HCT116 (cell line): ENCODE measurements at regions not wholly inside any gene's neighbourhood (a gene's known extent, or its start where the extent isn't known, plus 50 kb on each side); places are given as distances from the start of the nearest gene placed in this dataset.

Experiments used
- ATAC-seq: fragments of 200-7000 bp; cut with Tn5 transposase; 2 replicates; pipeline ENCODE4 v1.9.1; 2020; ENCODE audit warnings: mild to moderate bottlenecking, moderate library complexity
- BruUV-seq: library from RNA; stranded (reverse); fragments of 400-500 nt; replicated peaks from 2 replicates; lab custom pipeline; 2021; lab: Mats Ljungman, UMichigan
- CTCF ChIA-PET: fragments of 300-600 bp; sonication (Branson Sonifier 250); formaldehyde crosslinking; loops from one replicate; lab custom pipeline; 2021; ENCODE audit warnings: antibody characterized with exemption; lab: Charles Lee
- POLR2A ChIA-PET: fragments of 300-600, 350-600 bp; sonication (Branson Sonifier 250); formaldehyde crosslinking; loops from one replicate; lab custom pipeline; 2021; ENCODE audit warnings: antibody characterized with exemption; lab: Charles Lee
- RAD21 ChIA-PET, 2 experiments: fragments of 300-600 bp; sonication (Branson Sonifier 250); formaldehyde crosslinking; loops; one replicate each; lab custom pipeline; 2023; ENCODE audit warnings: low total read pairs in 2 of 2; ENCODE audit not compliant: uncharacterized antibody in 2 of 2, unreplicated experiment in 2 of 2, low non-redundant PET in 1 of 2; lab: Charles Lee
- DNase-seq: peaks from one replicate; pipeline ENCODE4 v3.0.0-alpha.2; 2010; ENCODE audit warnings: low read depth, low spot score
- H2AFZ ChIP-seq: fragments of 200-600 bp; shearing (Covaris generic), sonication (generic); 2 replicates; pipeline ENCODE4 v1.6.1; 2017; ENCODE audit warnings: low read depth, mixed run types, mixed read lengths, antibody characterized with exemption, low read length; ENCODE audit not compliant: poor library complexity, severe bottlenecking
- H3K27ac ChIP-seq: 2 replicates; pipeline ENCODE4 v1.5.1; 2012; ENCODE audit warnings: low read depth, low read length
- H3K27me3 ChIP-seq: fragments of 200-600 bp; sonication (generic); 2 replicates; pipeline ENCODE4 v1.6.1; 2016; ENCODE audit warnings: mixed run types, low read length, mixed read lengths; ENCODE audit not compliant: insufficient read depth
- H3K36me3 ChIP-seq, 2 experiments: fragments of 200-500 bp in 1 of 2; fragments of 200-600 bp in 1 of 2; sonication (Bioruptor generic) in 1 of 2; sonication (generic) in 1 of 2; 2 replicates each; pipeline versions ENCODE4 v1.5.1 to v1.6.1; 2014 to 2016; ENCODE audit warnings: low read length in 2 of 2, inconsistent platforms in 1 of 2, mixed read lengths in 1 of 2, mixed run types in 1 of 2; ENCODE audit not compliant: insufficient read depth in 2 of 2, control insufficient read depth in 1 of 2
- H3K4me1 ChIP-seq, 2 experiments: fragments of 200-600 bp in 1 of 2; sonication (generic) in 1 of 2; 2 replicates each; pipeline versions ENCODE4 v1.5.1 to v1.6.1; 2012 to 2017; ENCODE audit warnings: low read length in 2 of 2, inconsistent platforms in 1 of 2, mild to moderate bottlenecking in 1 of 2, mixed read lengths in 1 of 2, mixed run types in 1 of 2, moderate library complexity in 1 of 2; ENCODE audit not compliant: insufficient read depth in 2 of 2, control insufficient read depth in 1 of 2
- H3K4me2 ChIP-seq: fragments of 200-600 bp; sonication (generic); 2 replicates; pipeline ENCODE4 v1.6.1; 2017; ENCODE audit warnings: mixed run types, low read length, mixed read lengths
- H3K4me3 ChIP-seq, 2 experiments: fragments of 200-600 bp in 1 of 2; sonication (generic) in 1 of 2; replicated peaks in 1 of 2; 2 replicates each; pipeline ENCODE4 v1.5.1; 2011 to 2016; ENCODE audit warnings: low read length in 2 of 2, control low read depth in 1 of 2, low read depth in 1 of 2, mild to moderate bottlenecking in 1 of 2, mixed read lengths in 1 of 2, mixed run types in 1 of 2
- H3K79me2 ChIP-seq: fragments of 200-600 bp; sonication (generic); 2 replicates; pipeline ENCODE4 v1.6.1; 2017; ENCODE audit warnings: mild to moderate bottlenecking, mixed run types, low read length, moderate library complexity, mixed read lengths; ENCODE audit not compliant: insufficient read depth
- H3K9ac ChIP-seq: fragments of 200-600 bp; sonication (generic); 2 replicates; pipeline ENCODE4 v1.6.1; 2016; ENCODE audit warnings: low read length, mixed read lengths
- H3K9me2 ChIP-seq: fragments of 200-600 bp; sonication (generic), shearing (Covaris generic); 2 replicates; pipeline ENCODE4 v1.6.1; 2017; ENCODE audit warnings: mixed run types, mild to moderate bottlenecking, moderate library complexity; ENCODE audit not compliant: insufficient read depth
- H3K9me3 ChIP-seq, 2 experiments: fragments of 200-500 bp in 1 of 2; fragments of 200-600 bp in 1 of 2; sonication (Bioruptor generic) in 1 of 2; sonication (generic) in 1 of 2; 2 replicates each; pipeline ENCODE4 v1.6.1; 2014 to 2017; ENCODE audit warnings: low read length in 2 of 2, mixed read lengths in 2 of 2, inconsistent platforms in 1 of 2, low read depth in 1 of 2, mild to moderate bottlenecking in 1 of 2, mixed run types in 1 of 2, moderate library complexity in 1 of 2; ENCODE audit not compliant: control insufficient read depth in 1 of 2, insufficient read depth in 1 of 2
- H4K20me1 ChIP-seq: fragments of 200-600 bp; sonication (generic), shearing (Covaris generic); 2 replicates; pipeline ENCODE4 v1.6.1; 2017; ENCODE audit warnings: mixed run types, mild to moderate bottlenecking, moderate library complexity; ENCODE audit not compliant: insufficient read depth
- CBX3 ChIP-seq: IDR thresholded peaks from 2 replicates; pipeline ENCODE4 v1.6.1; 2012; ENCODE audit warnings: low read depth
- EZH2phosphoT487 ChIP-seq: fragments of 200-600 bp; IDR thresholded peaks from 2 replicates; pipeline ENCODE4 v1.6.1; 2018; ENCODE audit warnings: antibody characterized with exemption, borderline replicate concordance
- JUND ChIP-seq: IDR thresholded peaks from 2 replicates; pipeline ENCODE4 v1.6.1; 2012
- POLR2AphosphoS5 ChIP-seq: IDR thresholded peaks from 2 replicates; pipeline ENCODE4 v1.6.1; 2011; ENCODE audit warnings: mild to moderate bottlenecking, low read depth, low read length, moderate library complexity
- SIN3A ChIP-seq: IDR thresholded peaks from 2 replicates; pipeline ENCODE4 v1.6.1; 2012; ENCODE audit warnings: low read depth
- SP1 ChIP-seq: IDR thresholded peaks from 2 replicates; pipeline ENCODE4 v1.6.1; 2012; ENCODE audit warnings: low read depth
- YY1 ChIP-seq: IDR thresholded peaks from 2 replicates; pipeline ENCODE4 v1.6.1; 2011; ENCODE audit warnings: low read length, low read depth, moderate library complexity, mild to moderate bottlenecking; ENCODE audit not compliant: insufficient replicate concordance; ENCODE audit errors: extremely low read depth
- ZFX ChIP-seq: fragments of 450-650 bp; IDR thresholded peaks from 2 replicates; pipeline ENCODE4 v1.6.1; 2017
- intact Hi-C: fragments of 100-400 bp; cut with micrococcal nuclease; formaldehyde crosslinking; loops from 2 replicates; pipeline ENCODE4 v1.10.0; 2022
- TF ChIP-seq, protein P1 (sequence below): IDR thresholded peaks from 2 replicates; pipeline ENCODE4 v1.6.1; 2012; ENCODE audit warnings: low read depth
- TF ChIP-seq, protein P2 (sequence below): IDR thresholded peaks from 2 replicates; pipeline ENCODE4 v1.6.1; 2012
- TF ChIP-seq, protein P3 (sequence below), 3 experiments: fragments of 200-600 bp in 1 of 3; sonication (generic) in 1 of 3; IDR thresholded peaks in 2 of 3; conservative IDR thresholded peaks in 1 of 3; 2 replicates each; pipeline ENCODE4 v1.5.1; 2012 to 2017; ENCODE audit warnings: low read depth in 2 of 3, low read length in 2 of 3, antibody characterized with exemption in 1 of 3, borderline replicate concordance in 1 of 3, control low read depth in 1 of 3, mild to moderate bottlenecking in 1 of 3, mixed read lengths in 1 of 3, mixed run types in 1 of 3, moderate library complexity in 1 of 3; ENCODE audit not compliant: insufficient read depth in 1 of 3
- TF ChIP-seq, protein P4 (sequence below): IDR thresholded peaks from 2 replicates; pipeline ENCODE4 v1.6.1; 2012

DNA sequence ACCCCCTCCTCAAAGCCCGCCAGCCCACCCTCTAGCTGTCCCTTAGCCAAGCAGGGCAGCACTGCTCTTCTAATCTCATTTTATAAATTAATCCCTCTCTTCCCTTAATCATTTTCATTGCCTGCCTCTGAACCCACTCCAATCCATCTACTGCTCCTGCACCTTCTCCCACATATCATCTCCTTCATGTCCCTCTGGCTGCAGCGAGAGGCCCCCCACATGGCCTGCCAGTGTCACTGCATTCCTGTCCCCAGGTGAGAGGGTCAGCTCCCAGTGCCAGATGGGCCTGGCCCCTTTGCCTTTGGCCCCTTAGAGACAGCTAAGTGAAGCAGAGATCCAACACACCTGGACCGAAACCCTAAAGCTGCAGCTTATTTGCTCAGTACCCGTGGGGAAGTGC lies 79.4 kb downstream of the PJA1 start:
- Histone ChIP-seq H3K9me3 (no peaks in the 10 kb centered on the region), H3K27ac (no peak overlapping the region), H3K9ac (no peak overlapping the region), H3K4me3 (no peak overlapping the region), H4K20me1 (no peaks in the 10 kb centered on the region), H3K36me3 (no peaks in the 10 kb centered on the region), H3K4me2 (no peak overlapping the region), H3K79me2 (no peaks in the 10 kb centered on the region), H3K27me3 (no peaks in the 10 kb centered on the region), H2AFZ (no peak overlapping the region), H3K9me2 (no peaks in the 10 kb centered on the region), H3K4me1 (no peaks in the 10 kb centered on the region)
- no peak for ATAC-seq
- no TSS peak for BruUV-seq
- ChIA-PET CTCF (no interaction called here), RAD21 (no interaction called here), POLR2A (no interaction called here)
- intact Hi-C loops = no loop called here
- no peak for DNase-seq
- TF ChIP-seq SP1 (no peak), EZH2phosphoT487 (no peak), SIN3A (no peak), POLR2AphosphoS5 (no peak), ZFX (no peak), YY1 (no peak), CBX3 (no peak), JUND (no peak)
- TF ChIP-seq, protein P1, sequence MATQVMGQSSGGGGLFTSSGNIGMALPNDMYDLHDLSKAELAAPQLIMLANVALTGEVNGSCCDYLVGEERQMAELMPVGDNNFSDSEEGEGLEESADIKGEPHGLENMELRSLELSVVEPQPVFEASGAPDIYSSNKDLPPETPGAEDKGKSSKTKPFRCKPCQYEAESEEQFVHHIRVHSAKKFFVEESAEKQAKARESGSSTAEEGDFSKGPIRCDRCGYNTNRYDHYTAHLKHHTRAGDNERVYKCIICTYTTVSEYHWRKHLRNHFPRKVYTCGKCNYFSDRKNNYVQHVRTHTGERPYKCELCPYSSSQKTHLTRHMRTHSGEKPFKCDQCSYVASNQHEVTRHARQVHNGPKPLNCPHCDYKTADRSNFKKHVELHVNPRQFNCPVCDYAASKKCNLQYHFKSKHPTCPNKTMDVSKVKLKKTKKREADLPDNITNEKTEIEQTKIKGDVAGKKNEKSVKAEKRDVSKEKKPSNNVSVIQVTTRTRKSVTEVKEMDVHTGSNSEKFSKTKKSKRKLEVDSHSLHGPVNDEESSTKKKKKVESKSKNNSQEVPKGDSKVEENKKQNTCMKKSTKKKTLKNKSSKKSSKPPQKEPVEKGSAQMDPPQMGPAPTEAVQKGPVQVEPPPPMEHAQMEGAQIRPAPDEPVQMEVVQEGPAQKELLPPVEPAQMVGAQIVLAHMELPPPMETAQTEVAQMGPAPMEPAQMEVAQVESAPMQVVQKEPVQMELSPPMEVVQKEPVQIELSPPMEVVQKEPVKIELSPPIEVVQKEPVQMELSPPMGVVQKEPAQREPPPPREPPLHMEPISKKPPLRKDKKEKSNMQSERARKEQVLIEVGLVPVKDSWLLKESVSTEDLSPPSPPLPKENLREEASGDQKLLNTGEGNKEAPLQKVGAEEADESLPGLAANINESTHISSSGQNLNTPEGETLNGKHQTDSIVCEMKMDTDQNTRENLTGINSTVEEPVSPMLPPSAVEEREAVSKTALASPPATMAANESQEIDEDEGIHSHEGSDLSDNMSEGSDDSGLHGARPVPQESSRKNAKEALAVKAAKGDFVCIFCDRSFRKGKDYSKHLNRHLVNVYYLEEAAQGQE = no peak
- TF ChIP-seq, protein P2, sequence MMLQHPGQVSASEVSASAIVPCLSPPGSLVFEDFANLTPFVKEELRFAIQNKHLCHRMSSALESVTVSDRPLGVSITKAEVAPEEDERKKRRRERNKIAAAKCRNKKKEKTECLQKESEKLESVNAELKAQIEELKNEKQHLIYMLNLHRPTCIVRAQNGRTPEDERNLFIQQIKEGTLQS = no peak
- TF ChIP-seq, protein P3, sequence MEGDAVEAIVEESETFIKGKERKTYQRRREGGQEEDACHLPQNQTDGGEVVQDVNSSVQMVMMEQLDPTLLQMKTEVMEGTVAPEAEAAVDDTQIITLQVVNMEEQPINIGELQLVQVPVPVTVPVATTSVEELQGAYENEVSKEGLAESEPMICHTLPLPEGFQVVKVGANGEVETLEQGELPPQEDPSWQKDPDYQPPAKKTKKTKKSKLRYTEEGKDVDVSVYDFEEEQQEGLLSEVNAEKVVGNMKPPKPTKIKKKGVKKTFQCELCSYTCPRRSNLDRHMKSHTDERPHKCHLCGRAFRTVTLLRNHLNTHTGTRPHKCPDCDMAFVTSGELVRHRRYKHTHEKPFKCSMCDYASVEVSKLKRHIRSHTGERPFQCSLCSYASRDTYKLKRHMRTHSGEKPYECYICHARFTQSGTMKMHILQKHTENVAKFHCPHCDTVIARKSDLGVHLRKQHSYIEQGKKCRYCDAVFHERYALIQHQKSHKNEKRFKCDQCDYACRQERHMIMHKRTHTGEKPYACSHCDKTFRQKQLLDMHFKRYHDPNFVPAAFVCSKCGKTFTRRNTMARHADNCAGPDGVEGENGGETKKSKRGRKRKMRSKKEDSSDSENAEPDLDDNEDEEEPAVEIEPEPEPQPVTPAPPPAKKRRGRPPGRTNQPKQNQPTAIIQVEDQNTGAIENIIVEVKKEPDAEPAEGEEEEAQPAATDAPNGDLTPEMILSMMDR (IDR thresholded peaks at IDR 0.05 in 2 of 3, conservative IDR thresholded peaks at IDR 0.05 in 1 of 3; ENCODE audit: borderline replicate concordance in 1 of 3, insufficient read depth in 1 of 3, low read depth in 2 of 3, low read length in 2 of 3) = no peak
- TF ChIP-seq, protein P4, sequence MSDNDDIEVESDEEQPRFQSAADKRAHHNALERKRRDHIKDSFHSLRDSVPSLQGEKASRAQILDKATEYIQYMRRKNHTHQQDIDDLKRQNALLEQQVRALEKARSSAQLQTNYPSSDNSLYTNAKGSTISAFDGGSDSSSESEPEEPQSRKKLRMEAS = no peak
